ENCODE measurements at regions not wholly inside any gene's neighbourhood (a gene's known extent, or its start where the extent isn't known, plus 50 kb on each side); places are given as distances from the start of the nearest gene placed in this dataset.

DNA sequence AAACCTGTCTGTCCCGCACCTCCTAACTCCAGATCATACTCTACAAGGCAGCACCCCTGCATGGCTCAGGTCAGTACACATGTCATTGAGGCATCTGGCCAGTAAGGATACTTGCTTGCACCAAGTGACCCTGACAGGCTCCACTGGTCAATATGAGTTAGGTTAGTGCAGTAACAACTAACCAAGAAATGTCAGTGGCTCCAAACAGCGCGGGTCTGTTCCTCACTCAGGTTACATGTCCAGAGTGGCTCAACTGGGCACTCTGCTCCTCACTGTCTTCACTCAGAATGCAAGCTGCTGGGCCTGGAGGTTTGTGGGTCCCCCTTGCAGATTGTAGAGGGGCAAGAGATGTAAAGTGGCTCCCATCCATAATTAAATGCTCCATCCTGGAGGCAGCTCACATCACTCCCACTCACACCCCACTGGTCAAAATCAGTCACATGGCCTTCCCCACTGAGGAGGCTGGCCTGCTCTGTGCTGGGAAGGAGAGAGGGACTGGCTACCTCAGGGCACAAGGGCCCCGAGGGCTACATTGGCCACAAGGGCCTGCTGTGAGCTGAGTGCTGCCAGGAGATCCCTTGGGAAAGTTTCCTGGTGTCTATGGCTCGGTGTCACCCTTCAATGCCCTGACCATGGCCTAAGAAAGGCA, 109.1 kb upstream of the GDF10 start:
- Histone ChIP-seq H3K27ac (no peak overlapping the region), H3K9me3 (no peaks in the 10 kb centered on the region)

DNA sequence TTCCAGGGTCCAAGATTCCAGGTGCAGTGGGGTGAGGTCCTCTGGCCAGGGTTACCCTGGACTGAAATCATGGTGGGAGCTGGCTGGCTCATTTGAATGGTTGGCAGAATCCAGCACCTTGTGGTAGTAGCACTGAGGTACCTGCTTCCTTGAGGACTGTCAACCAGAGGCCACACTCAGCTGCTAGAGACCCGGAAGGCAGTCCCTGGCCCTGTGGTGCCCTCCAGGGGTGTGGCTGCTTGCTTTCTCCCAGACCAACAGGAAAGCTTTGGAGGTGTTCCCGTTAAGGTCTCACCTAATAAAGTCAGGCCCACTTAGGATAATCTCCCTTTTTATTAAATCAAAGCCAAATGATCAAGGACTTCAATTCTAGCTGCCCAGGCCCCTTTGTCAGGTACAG, 107.7 kb upstream of the GDF10 start:
- no peak for DNase-seq (ENCODE audit: low spot score in 2 of 2)
- Histone ChIP-seq H3K9me3 (no peaks in the 10 kb centered on the region), H3K4me1 (no peaks in the 10 kb centered on the region), H3K27ac (no peak overlapping the region), H3K27me3 (no peaks in the 10 kb centered on the region), H3K36me3 (no peaks in the 10 kb centered on the region), H3K4me3 (no peak overlapping the region)
- TF ChIP-seq POLR2AphosphoS5 (IDR thresholded peaks at IDR 0.05) (no peak), EP300 (IDR thresholded peaks at IDR 0.05) (no peak)
- 84% methylated on average over 2 of the region's 2 CpGs for WGBS

More for the DNA sequence above, 109.1 kb upstream of the GDF10 start:
- H3K4me1 ChIP-seq, result no peaks in the 10 kb centered on the region
- no peak overlapping the region for H3K4me3 ChIP-seq
- H3K27me3 ChIP-seq, result no peaks in the 10 kb centered on the region
- TF ChIP-seq, protein P1, sequence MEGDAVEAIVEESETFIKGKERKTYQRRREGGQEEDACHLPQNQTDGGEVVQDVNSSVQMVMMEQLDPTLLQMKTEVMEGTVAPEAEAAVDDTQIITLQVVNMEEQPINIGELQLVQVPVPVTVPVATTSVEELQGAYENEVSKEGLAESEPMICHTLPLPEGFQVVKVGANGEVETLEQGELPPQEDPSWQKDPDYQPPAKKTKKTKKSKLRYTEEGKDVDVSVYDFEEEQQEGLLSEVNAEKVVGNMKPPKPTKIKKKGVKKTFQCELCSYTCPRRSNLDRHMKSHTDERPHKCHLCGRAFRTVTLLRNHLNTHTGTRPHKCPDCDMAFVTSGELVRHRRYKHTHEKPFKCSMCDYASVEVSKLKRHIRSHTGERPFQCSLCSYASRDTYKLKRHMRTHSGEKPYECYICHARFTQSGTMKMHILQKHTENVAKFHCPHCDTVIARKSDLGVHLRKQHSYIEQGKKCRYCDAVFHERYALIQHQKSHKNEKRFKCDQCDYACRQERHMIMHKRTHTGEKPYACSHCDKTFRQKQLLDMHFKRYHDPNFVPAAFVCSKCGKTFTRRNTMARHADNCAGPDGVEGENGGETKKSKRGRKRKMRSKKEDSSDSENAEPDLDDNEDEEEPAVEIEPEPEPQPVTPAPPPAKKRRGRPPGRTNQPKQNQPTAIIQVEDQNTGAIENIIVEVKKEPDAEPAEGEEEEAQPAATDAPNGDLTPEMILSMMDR (IDR thresholded peaks at IDR 0.05), result no peak
- TF ChIP-seq POLR2A (IDR thresholded peaks at IDR 0.05) (no peak), POLR2AphosphoS5 (IDR thresholded peaks at IDR 0.05) (no peak), EP300 (IDR thresholded peaks at IDR 0.05) (no peak)
- 96% methylated on average over 4 of the region's 5 CpGs for WGBS
- H3K36me3 ChIP-seq, result no peaks in the 10 kb centered on the region
- no peak for DNase-seq (ENCODE audit: low spot score in 2 of 2)

DNA sequence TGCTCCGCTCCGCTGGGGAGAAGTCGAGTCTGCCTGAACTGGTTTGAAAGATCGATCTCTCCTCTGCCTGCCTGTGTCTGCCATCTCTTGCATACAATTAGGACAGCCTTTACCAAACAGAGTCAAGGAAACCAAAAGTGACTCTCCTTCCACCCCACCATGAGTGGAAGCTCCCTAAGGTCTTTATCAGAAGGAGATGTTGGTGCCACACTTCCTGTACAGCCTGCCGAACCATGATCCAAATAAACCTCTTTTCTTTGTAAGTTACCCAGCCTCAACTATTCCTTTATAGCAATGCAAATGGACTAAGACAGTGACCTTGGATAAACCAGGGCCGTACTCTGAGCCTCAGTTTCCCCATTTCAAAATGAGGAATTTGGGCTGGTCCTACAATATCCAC, 106.3 kb upstream of the GDF10 start:
- Histone ChIP-seq H3K27ac (no peak overlapping the region), H3K4me1 (no peaks in the 10 kb centered on the region), H3K27me3 (no peaks in the 10 kb centered on the region), H3K4me3 (no peak overlapping the region), H3K36me3 (no peaks in the 10 kb centered on the region), H3K9me3 (no peaks in the 10 kb centered on the region)
- no peak for DNase-seq (ENCODE audit: low spot score in 2 of 2)
- 96% methylated on average over 5 of the region's 6 CpGs for WGBS
- TF ChIP-seq, protein P1 (IDR thresholded peaks at IDR 0.05), result no peak
- TF ChIP-seq EP300 (IDR thresholded peaks at IDR 0.05) (no peak), POLR2AphosphoS5 (IDR thresholded peaks at IDR 0.05) (no peak), POLR2A (IDR thresholded peaks at IDR 0.05) (no peak)

DNA sequence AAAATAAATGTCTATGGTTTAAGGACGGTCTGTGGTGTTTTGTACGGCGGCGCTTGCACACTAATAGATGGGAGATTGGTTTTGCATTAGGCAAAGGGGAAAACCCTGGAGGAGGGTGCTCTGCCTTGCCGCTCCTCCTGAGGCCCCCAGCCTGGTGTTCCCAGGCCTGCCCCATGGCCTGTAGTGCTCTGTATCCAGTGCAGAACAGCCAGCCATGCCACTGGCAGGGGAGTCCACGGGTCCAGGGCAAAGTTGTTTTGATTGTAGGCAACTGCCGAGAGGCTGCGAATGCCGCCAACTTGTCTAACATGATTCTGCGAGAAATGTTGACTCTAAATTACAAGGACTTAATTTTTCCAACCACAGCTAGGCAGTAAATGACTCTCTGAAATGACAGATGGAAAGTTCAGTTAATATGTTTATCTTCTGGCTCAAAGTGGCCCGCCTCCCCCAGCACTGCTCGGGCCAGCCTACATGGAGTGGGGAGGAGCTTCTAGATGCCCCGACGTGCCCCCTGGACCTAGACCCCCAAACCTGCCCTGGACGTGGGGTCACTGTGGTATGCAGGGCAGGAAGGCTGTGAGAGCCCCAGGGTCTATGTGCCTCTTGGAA, 104.6 kb upstream of the GDF10 start:
- Histone ChIP-seq H3K9me3 (no peaks in the 10 kb centered on the region), H3K4me1 (no peaks in the 10 kb centered on the region), H3K27ac (no peak overlapping the region), H3K27me3 (no peaks in the 10 kb centered on the region), H3K36me3 (no peaks in the 10 kb centered on the region), H3K4me3 (no peak overlapping the region)
- DNase-seq (ENCODE audit: low spot score in 2 of 2), result no peak
- 84% methylated on average over 15 of the region's 15 CpGs for WGBS
- TF ChIP-seq POLR2A (IDR thresholded peaks at IDR 0.05) (no peak), EP300 (IDR thresholded peaks at IDR 0.05) (no peak), POLR2AphosphoS5 (IDR thresholded peaks at IDR 0.05) (no peak)
- TF ChIP-seq, protein P1 (IDR thresholded peaks at IDR 0.05), result no peak

DNA sequence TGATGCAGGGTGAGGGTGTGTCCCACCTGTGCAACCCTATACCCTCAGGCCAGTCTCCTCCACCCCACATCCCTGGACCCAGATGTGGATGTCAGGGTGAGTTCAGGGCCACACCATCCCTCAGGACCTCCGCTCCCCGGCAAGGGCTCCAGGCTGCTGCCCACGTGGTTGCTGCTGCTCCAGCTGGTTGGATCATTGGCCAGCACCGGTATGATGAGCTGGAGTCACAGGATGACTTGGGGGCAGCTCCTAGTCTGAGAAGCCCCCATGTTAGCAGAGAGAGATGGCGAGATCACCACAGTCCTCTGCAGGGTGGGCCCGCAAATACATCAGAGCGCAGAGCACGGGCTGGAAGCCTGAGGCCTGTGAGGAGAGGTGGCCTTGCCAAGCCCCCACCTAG, 103.3 kb upstream of the GDF10 start:
- WGBS, result 98% methylated on average over 4 of the region's 8 CpGs
- no peak overlapping the region for H3K4me3 ChIP-seq
- no peaks in the 10 kb centered on the region for H3K9me3 ChIP-seq
- H3K4me1 ChIP-seq, result no peaks in the 10 kb centered on the region
- no peak overlapping the region for H3K27ac ChIP-seq
- no peaks in the 10 kb centered on the region for H3K36me3 ChIP-seq
- no peaks in the 10 kb centered on the region for H3K27me3 ChIP-seq
- no peak for TF ChIP-seq POLR2A (IDR thresholded peaks at IDR 0.05)
- TF ChIP-seq EP300 (IDR thresholded peaks at IDR 0.05), result no peak
- no peak for TF ChIP-seq POLR2AphosphoS5 (IDR thresholded peaks at IDR 0.05)
- TF ChIP-seq, protein P1 (IDR thresholded peaks at IDR 0.05), result no peak
- no peak for DNase-seq (ENCODE audit: low spot score in 2 of 2)
